SW 1271 (cell line): ENCODE measurements at regions not wholly inside any gene's neighbourhood (a gene's known extent, or its start where the extent isn't known, plus 50 kb on each side); places are given as distances from the start of the nearest gene placed in this dataset.

Experiments
- DNase-seq, 2 experiments: peaks; one replicate each; lab custom pipeline; 2025; lab: John Stamatoyannopoulos, UW

GRCh38 chr4:148747721-148748268 is 305.6 kb upstream of the NR3C2 start:
- no peak for DNase-seq

- DNase-seq, result no peak
Measured at GRCh38 chr4:148740701-148741100, 298.5 kb upstream of the NR3C2 start.

- no peak for DNase-seq
Measured at GRCh38 chr4:148737061-148737770, 295.0 kb upstream of the NR3C2 start.

GRCh38 chr4:148735432-148736155 is 293.4 kb upstream of the NR3C2 start:
- no peak for DNase-seq

GRCh38 chr4:148730766-148731165 is 288.6 kb upstream of the NR3C2 start:
- DNase-seq, result no peak

GRCh38 chr4:148730082-148730640 is 287.9 kb upstream of the NR3C2 start:
- no peak for DNase-seq

- DNase-seq, result no peak
Measured at GRCh38 chr4:148717988-148718387, 275.8 kb upstream of the NR3C2 start.

GRCh38 chr4:148716431-148717052 is 274.3 kb upstream of the NR3C2 start:
- DNase-seq, result no peak

GRCh38 chr4:148704291-148704690 is 262.1 kb upstream of the NR3C2 start:
- no peak for DNase-seq

- no peak for DNase-seq
Measured at GRCh38 chr4:148694702-148695101, 252.5 kb upstream of the NR3C2 start.

- no peak for DNase-seq
Measured at GRCh38 chr4:148693913-148694649, 251.9 kb upstream of the NR3C2 start.

GRCh38 chr4:148692242-148692641 is 250.0 kb upstream of the NR3C2 start:
- no peak for DNase-seq

- DNase-seq, result no peak
Measured at GRCh38 chr4:148686449-148686848, 244.2 kb upstream of the NR3C2 start.

GRCh38 chr4:148684638-148685037 is 242.4 kb upstream of the NR3C2 start:
- DNase-seq, result no peak

- no peak for DNase-seq
Measured at GRCh38 chr4:148680884-148681283, 238.7 kb upstream of the NR3C2 start.

- no peak for DNase-seq
Measured at GRCh38 chr4:148676344-148676743, 234.1 kb upstream of the NR3C2 start.

GRCh38 chr4:148674876-148675275 is 232.7 kb upstream of the NR3C2 start:
- no peak for DNase-seq

- no peak for DNase-seq
Measured at GRCh38 chr4:148664636-148665035, 222.4 kb upstream of the NR3C2 start.

GRCh38 chr4:148654131-148654530 is 211.9 kb upstream of the NR3C2 start:
- no peak for DNase-seq

- DNase-seq, result no peak
Measured at GRCh38 chr4:148653681-148654080, 211.5 kb upstream of the NR3C2 start.

GRCh38 chr4:148651991-148652390 is 209.8 kb upstream of the NR3C2 start:
- DNase-seq, result no peak
